ENCODE measurements at regions not wholly inside any gene's neighbourhood (a gene's known extent, or its start where the extent isn't known, plus 50 kb on each side); places are given as distances from the start of the nearest gene placed in this dataset.

GRCh38 chr13:50438351-50438750 lies 405.1 kb downstream of the DLEU7 start:
- H3K9me3 ChIP-seq (ENCODE audit: insufficient read depth, low read depth, low read length), result no peaks in the 10 kb centered on the region
- no peaks in the 10 kb centered on the region for H3K4me1 ChIP-seq (ENCODE audit: insufficient read depth, low read length)
- TF ChIP-seq EZH2 (IDR thresholded peaks at IDR 0.05; ENCODE audit: insufficient read depth, low read length) (no peak), CTCF (IDR thresholded peaks at IDR 0.05; ENCODE audit: insufficient read depth, low read depth, low read length) (no peak)
- H3K4me3 ChIP-seq (ENCODE audit: insufficient read depth, low read depth, low read length), result no peak overlapping the region
- Mint-ChIP-seq H3K4me1 (ENCODE audit: low read depth, unreplicated experiment) (peaks cover 11% of the 10 kb centered on the region), H3K9me3 (ENCODE audit: unreplicated experiment) (no peaks in the 10 kb centered on the region), H3K36me3 (ENCODE audit: low read depth, unreplicated experiment) (no peaks in the 10 kb centered on the region), H3K27me3 (ENCODE audit: low read depth, unreplicated experiment) (no peaks in the 10 kb centered on the region), H3K27ac (ENCODE audit: unreplicated experiment) (no peak overlapping the region), H3K4me3 (ENCODE audit: unreplicated experiment) (no peak overlapping the region)
- no peaks in the 10 kb centered on the region for H3K27me3 ChIP-seq (ENCODE audit: insufficient read depth, low read length)
- no peak overlapping the region for H3K27ac ChIP-seq (ENCODE audit: low read depth, low read length)
- no peaks in the 10 kb centered on the region for H4K20me1 ChIP-seq (ENCODE audit: insufficient read depth, low read length)
- no peak overlapping the region for H3K9ac ChIP-seq (ENCODE audit: low read length)
- H3K79me2 ChIP-seq (ENCODE audit: insufficient read depth, low read length), result no peaks in the 10 kb centered on the region
- DNase-seq (ENCODE audit: low read depth) (no peak), FAIRE-seq (no peak)
- H2AFZ ChIP-seq (ENCODE audit: low read depth, low read length), result no peak overlapping the region
- H3K4me2 ChIP-seq (ENCODE audit: low read length), result no peak overlapping the region
- H3K36me3 ChIP-seq (ENCODE audit: insufficient read depth, low read length), result no peaks in the 10 kb centered on the region

GRCh38 chr13:50441130-50441529 lies 402.4 kb downstream of the DLEU7 start:
- H3K4me3 Mint-ChIP-seq (ENCODE audit: unreplicated experiment), result no peak overlapping the region
- no peaks in the 10 kb centered on the region for H3K27me3 Mint-ChIP-seq (ENCODE audit: low read depth, unreplicated experiment)
- TF ChIP-seq EZH2 (IDR thresholded peaks at IDR 0.05; ENCODE audit: insufficient read depth, low read length) (no peak), CTCF (IDR thresholded peaks at IDR 0.05; ENCODE audit: insufficient read depth, low read depth, low read length) (no peak)
- Histone ChIP-seq H2AFZ (ENCODE audit: low read depth, low read length) (no peak overlapping the region), H3K4me3 (ENCODE audit: insufficient read depth, low read depth, low read length) (no peak overlapping the region), H3K9me3 (ENCODE audit: insufficient read depth, low read depth, low read length) (no peaks in the 10 kb centered on the region), H3K36me3 (ENCODE audit: insufficient read depth, low read length) (no peaks in the 10 kb centered on the region), H3K27me3 (ENCODE audit: insufficient read depth, low read length) (no peaks in the 10 kb centered on the region), H4K20me1 (ENCODE audit: insufficient read depth, low read length) (no peaks in the 10 kb centered on the region), H3K79me2 (ENCODE audit: insufficient read depth, low read length) (no peaks in the 10 kb centered on the region), H3K9ac (ENCODE audit: low read length) (no peak overlapping the region), H3K4me1 (ENCODE audit: insufficient read depth, low read length) (no peaks in the 10 kb centered on the region), H3K4me2 (ENCODE audit: low read length) (no peak overlapping the region), H3K27ac (ENCODE audit: low read depth, low read length) (no peak overlapping the region)
- DNase-seq (ENCODE audit: low read depth) (no peak), FAIRE-seq (no peak)
- H3K36me3 Mint-ChIP-seq (ENCODE audit: low read depth, unreplicated experiment), result no peaks in the 10 kb centered on the region
- H3K4me1 Mint-ChIP-seq (ENCODE audit: low read depth, unreplicated experiment), result peaks cover 11% of the 10 kb centered on the region
- no peak overlapping the region for H3K27ac Mint-ChIP-seq (ENCODE audit: unreplicated experiment)
- no peaks in the 10 kb centered on the region for H3K9me3 Mint-ChIP-seq (ENCODE audit: unreplicated experiment)

GRCh38 chr13:50444726-50445125 lies 398.8 kb downstream of the DLEU7 start:
- Mint-ChIP-seq H3K36me3 (ENCODE audit: low read depth, unreplicated experiment) (no peaks in the 10 kb centered on the region), H3K4me1 (ENCODE audit: low read depth, unreplicated experiment) (peaks cover 7% of the 10 kb centered on the region), H3K27me3 (ENCODE audit: low read depth, unreplicated experiment) (no peaks in the 10 kb centered on the region), H3K27ac (ENCODE audit: unreplicated experiment) (no peak overlapping the region), H3K9me3 (ENCODE audit: unreplicated experiment) (no peaks in the 10 kb centered on the region), H3K4me3 (ENCODE audit: unreplicated experiment) (no peak overlapping the region)
- peak; percentile 66 for DNase-seq (ENCODE audit: low read depth)
- no peaks in the 10 kb centered on the region for H3K4me1 ChIP-seq (ENCODE audit: insufficient read depth, low read length)
- no peak overlapping the region for H3K9ac ChIP-seq (ENCODE audit: low read length)
- no peaks in the 10 kb centered on the region for H4K20me1 ChIP-seq (ENCODE audit: insufficient read depth, low read length)
- no peak overlapping the region for H2AFZ ChIP-seq (ENCODE audit: low read depth, low read length)
- H3K4me3 ChIP-seq (ENCODE audit: insufficient read depth, low read depth, low read length), result no peak overlapping the region
- no peak overlapping the region for H3K27ac ChIP-seq (ENCODE audit: low read depth, low read length)
- H3K4me2 ChIP-seq (ENCODE audit: low read length), result no peak overlapping the region
- H3K79me2 ChIP-seq (ENCODE audit: insufficient read depth, low read length), result no peaks in the 10 kb centered on the region
- no peaks in the 10 kb centered on the region for H3K27me3 ChIP-seq (ENCODE audit: insufficient read depth, low read length)
- FAIRE-seq, result no peak
- TF ChIP-seq CTCF (IDR thresholded peaks at IDR 0.05; ENCODE audit: insufficient read depth, low read depth, low read length), result no peak
- no peak for TF ChIP-seq EZH2 (IDR thresholded peaks at IDR 0.05; ENCODE audit: insufficient read depth, low read length)
- H3K9me3 ChIP-seq (ENCODE audit: insufficient read depth, low read depth, low read length), result no peaks in the 10 kb centered on the region
- H3K36me3 ChIP-seq (ENCODE audit: insufficient read depth, low read length), result no peaks in the 10 kb centered on the region

Data from astrocyte (in vitro differentiated cells and primary cell).